ENCODE measurements at regions not wholly inside any gene's neighbourhood (a gene's known extent, or its start where the extent isn't known, plus 50 kb on each side); places are given as distances from the start of the nearest gene placed in this dataset.
"Not testable (repeated sequence)": the region's sequence is repeated elsewhere in the genome, so short reads cannot be mapped to it uniquely, and the experiment has no call there.

- WGBS, 2 donors = 69 to 75% methylated on average over 4 of the region's 4 CpGs
- H3K4me3 ChIP-seq (ENCODE audit: low read depth, poor library complexity, severe bottlenecking) = no peak overlapping the region
- no peak for DNase-seq (ENCODE audit: low spot score in 2 of 2)
- intact Hi-C loops (cut with DNase I; ENCODE audit: low total_unique reads) = no loop called here
- no peak for TF ChIP-seq POLR2A (IDR thresholded peaks at IDR 0.05)
- no peak for TF ChIP-seq CTCF (IDR thresholded peaks at IDR 0.05)
Measured at GRCh38 chr7:108653526-108653925, 83.9 kb downstream of the DNAJB9 start.

- H3K4me3 ChIP-seq (ENCODE audit: low read depth, poor library complexity, severe bottlenecking); DNase-seq (ENCODE audit: low spot score in 2 of 2); intact Hi-C loops (cut with DNase I; ENCODE audit: low total_unique reads): not testable (repeated sequence)
- 94 to 96% methylated on average over 36 to 37 of the region's 37 CpGs for WGBS, 2 donors
Measured at GRCh38 chr7:108657140-108657726, 87.6 kb downstream of the DNAJB9 start.

GRCh38 chr7:108659261-108659660, 89.6 kb downstream of the DNAJB9 start:
- no peak for DNase-seq (ENCODE audit: low spot score in 2 of 2)
- H3K4me3 ChIP-seq (ENCODE audit: low read depth, poor library complexity, severe bottlenecking) = no peak overlapping the region
- 40 to 44% methylated on average over 3 of the region's 3 CpGs for WGBS, 2 donors
- intact Hi-C loops (cut with DNase I; ENCODE audit: low total_unique reads) = no loop called here
- no peak for TF ChIP-seq CTCF (IDR thresholded peaks at IDR 0.05)
- no peak for TF ChIP-seq POLR2A (IDR thresholded peaks at IDR 0.05)

- WGBS, 2 donors = 29 to 35% methylated on average over 2 of the region's 2 CpGs
- no peak for TF ChIP-seq CTCF (IDR thresholded peaks at IDR 0.05)
- no peak for TF ChIP-seq POLR2A (IDR thresholded peaks at IDR 0.05)
- intact Hi-C loops (cut with DNase I; ENCODE audit: low total_unique reads) = no loop called here
- H3K4me3 ChIP-seq (ENCODE audit: low read depth, poor library complexity, severe bottlenecking) = no peak overlapping the region
- DNase-seq (ENCODE audit: low spot score in 2 of 2) = no peak
Measured at GRCh38 chr7:108659867-108660266, 90.2 kb downstream of the DNAJB9 start.

GRCh38 chr7:108660465-108660864, 90.8 kb downstream of the DNAJB9 start:
- 45 to 53% methylated on average over 3 of the region's 3 CpGs for WGBS, 2 donors
- H3K4me3 ChIP-seq (ENCODE audit: low read depth, poor library complexity, severe bottlenecking) = no peak overlapping the region
- intact Hi-C loops (cut with DNase I; ENCODE audit: low total_unique reads) = no loop called here
- no peak for DNase-seq (ENCODE audit: low spot score in 2 of 2)
- TF ChIP-seq CTCF (IDR thresholded peaks at IDR 0.05) (no peak), POLR2A (IDR thresholded peaks at IDR 0.05) (no peak)

- no peak overlapping the region for H3K4me3 ChIP-seq (ENCODE audit: low read depth, poor library complexity, severe bottlenecking)
- intact Hi-C loops (cut with DNase I; ENCODE audit: low total_unique reads) = no loop called here
- 27 to 61% methylated on average over 4 of the region's 4 CpGs for WGBS, 2 donors
- no peak for DNase-seq (ENCODE audit: low spot score in 2 of 2)
- TF ChIP-seq POLR2A (IDR thresholded peaks at IDR 0.05) (no peak), CTCF (IDR thresholded peaks at IDR 0.05) (no peak)
Measured at GRCh38 chr7:108662783-108663362, 93.2 kb downstream of the DNAJB9 start.

Data from lower leg skin (tissue), 4 donors.